ENCODE measurements at regions not wholly inside any gene's neighbourhood (a gene's known extent, or its start where the extent isn't known, plus 50 kb on each side); places are given as distances from the start of the nearest gene placed in this dataset.

- no peak for TF ChIP-seq CTCF (optimal IDR thresholded peaks at IDR 0.05 in 1 of 3, IDR thresholded peaks at IDR 0.05 in 1 of 3, conservative IDR thresholded peaks at IDR 0.05 in 1 of 3; ENCODE audit: extremely low read depth in 1 of 3, insufficient read depth in 2 of 3, low read length in 3 of 3)
- TF ChIP-seq EZH2 (IDR thresholded peaks at IDR 0.05; ENCODE audit: low read length) = no peak
These were observed 161.2 kb downstream of the IRS2 start for GRCh38 chr13:109625156-109625555.
